Liver (tissue), 8 donors: ENCODE measurements at regions not wholly inside any gene's neighbourhood (a gene's known extent, or its start where the extent isn't known, plus 50 kb on each side); places are given as distances from the start of the nearest gene placed in this dataset.

Experiments
- DNase-seq: peaks from one replicate; pipeline ENCODE4 v3.0.0-alpha.2; 2017; ENCODE audit warnings: low spot score
- H3K27ac ChIP-seq, 2 donors: one replicate each; pipeline ENCODE4 v1.7.0; 2013; ENCODE audit warnings: inconsistent platforms in 2 of 2, low read length in 2 of 2, control low read depth in 1 of 2, low read depth in 1 of 2, mild to moderate bottlenecking in 1 of 2
- H3K27me3 ChIP-seq, 4 donors: one replicate each; pipeline versions ENCODE4 v1.6.1 to v1.7.0; 2013; ENCODE audit warnings: low read length in 3 of 4, inconsistent platforms in 1 of 4, mild to moderate bottlenecking in 1 of 4, moderate library complexity in 1 of 4; ENCODE audit not compliant: control insufficient read depth in 4 of 4, insufficient read depth in 4 of 4
- H3K36me3 ChIP-seq, 4 donors: one replicate each; pipeline versions ENCODE4 v1.6.1 to v1.7.0; 2013; ENCODE audit warnings: low read length in 3 of 4, mild to moderate bottlenecking in 3 of 4, low read depth in 1 of 4, moderate library complexity in 1 of 4; ENCODE audit not compliant: control insufficient read depth in 4 of 4, insufficient read depth in 3 of 4
- H3K4me1 ChIP-seq, 4 donors: one replicate each; pipeline versions ENCODE4 v1.6.1 to v1.7.0; 2013; ENCODE audit warnings: low read length in 3 of 4, mild to moderate bottlenecking in 3 of 4, moderate library complexity in 1 of 4; ENCODE audit not compliant: control insufficient read depth in 4 of 4, insufficient read depth in 4 of 4
- H3K4me3 ChIP-seq, 3 donors: one replicate each; pipeline versions ENCODE4 v1.6.1 to v1.7.0; 2013; ENCODE audit warnings: low read length in 3 of 3, control low read depth in 1 of 3, low read depth in 1 of 3, mild to moderate bottlenecking in 1 of 3
- H3K9ac ChIP-seq, 2 donors: one replicate each; pipeline ENCODE4 v1.7.0; 2013; ENCODE audit warnings: low read length in 2 of 2, mild to moderate bottlenecking in 2 of 2, moderate library complexity in 2 of 2, control low read depth in 1 of 2, low read depth in 1 of 2
- H3K9me3 ChIP-seq, 4 donors: one replicate each; pipeline versions ENCODE4 v1.6.1 to v1.7.0; 2013; ENCODE audit warnings: low read length in 3 of 4; ENCODE audit not compliant: control insufficient read depth in 4 of 4
- ATF3 ChIP-seq: IDR thresholded peaks from 2 replicates; pipeline ENCODE4 v1.6.1; 2016; ENCODE audit warnings: antibody characterized with exemption
- CTCF ChIP-seq: fragments of 150-350 bp; IDR thresholded peaks from 2 replicates; pipeline ENCODE4 v1.5.1; 2017; ENCODE audit warnings: improper control_type of control experiment, low read depth, low read length; ENCODE audit not compliant: missing input control
- EGR1 ChIP-seq, 2 donors: IDR thresholded peaks; 2 replicates each; pipeline ENCODE4 v1.6.1; 2016 to 2018; ENCODE audit warnings: antibody characterized with exemption in 2 of 2, low read depth in 2 of 2
- FOXA1 ChIP-seq: IDR thresholded peaks from 2 replicates; pipeline ENCODE4 v1.6.1; 2016; ENCODE audit warnings: antibody characterized with exemption
- FOXA2 ChIP-seq: IDR thresholded peaks from 2 replicates; pipeline ENCODE4 v1.6.1; 2016; ENCODE audit warnings: antibody characterized with exemption
- GABPA ChIP-seq, 2 donors: IDR thresholded peaks in 1 of 2; conservative IDR thresholded peaks in 1 of 2; 2 replicates each; pipeline ENCODE4 v1.6.1; 2016; ENCODE audit warnings: antibody characterized with exemption in 2 of 2, mild to moderate bottlenecking in 1 of 2, moderate library complexity in 1 of 2
- HNF4A ChIP-seq, 2 donors: conservative IDR thresholded peaks; 2 replicates each; pipeline ENCODE4 v1.6.1; 2016; ENCODE audit warnings: antibody characterized with exemption in 2 of 2, mild to moderate bottlenecking in 2 of 2
- HNF4G ChIP-seq: IDR thresholded peaks from 2 replicates; pipeline ENCODE4 v1.6.1; 2016; ENCODE audit warnings: antibody characterized with exemption
- JUND ChIP-seq, 2 donors: IDR thresholded peaks; 2 replicates each; pipeline ENCODE4 v1.6.1; 2016; ENCODE audit warnings: antibody characterized with exemption in 2 of 2
- MAX ChIP-seq: IDR thresholded peaks from 2 replicates; pipeline ENCODE4 v1.6.1; 2016; ENCODE audit warnings: antibody characterized with exemption
- NR2F2 ChIP-seq: IDR thresholded peaks from 2 replicates; pipeline ENCODE4 v1.6.1; 2016; ENCODE audit warnings: antibody characterized with exemption
- RAD21 ChIP-seq, 2 donors: IDR thresholded peaks; 2 replicates each; pipeline ENCODE4 v1.6.1; 2016; ENCODE audit warnings: antibody characterized with exemption in 2 of 2, mild to moderate bottlenecking in 2 of 2
- REST ChIP-seq: IDR thresholded peaks from 2 replicates; pipeline ENCODE4 v1.6.1; 2016; ENCODE audit warnings: antibody characterized with exemption, mild to moderate bottlenecking
- RXRA ChIP-seq, 2 donors: IDR thresholded peaks; 2 replicates each; pipeline ENCODE4 v1.6.1; 2017 to 2018; ENCODE audit warnings: antibody characterized with exemption in 2 of 2, mild to moderate bottlenecking in 1 of 2
- SP1 ChIP-seq: IDR thresholded peaks from 2 replicates; pipeline ENCODE4 v1.6.1; 2018; ENCODE audit warnings: antibody characterized with exemption, mild to moderate bottlenecking
- TAF1 ChIP-seq: conservative IDR thresholded peaks from 2 replicates; pipeline ENCODE4 v1.6.1; 2016; ENCODE audit warnings: antibody characterized with exemption, mild to moderate bottlenecking
- YY1 ChIP-seq: IDR thresholded peaks from 2 replicates; pipeline ENCODE4 v1.6.1; 2016; ENCODE audit warnings: antibody characterized with exemption, mild to moderate bottlenecking
- ZBTB33 ChIP-seq: IDR thresholded peaks from 2 replicates; pipeline ENCODE4 v1.6.1; 2016; ENCODE audit warnings: antibody characterized with exemption
- WGBS: extraction: QIAGEN DNeasy Blood & Tissue Kit; methylation state at CpG from one replicate; pipeline ENCODE4 v1.1.7; 2013; 5-methylcytosine and 5-hydroxymethylcytosine counted together
- donor health status: healthy.
- donor health status: healthy.
- donor health status: healthy.
- donor health status: healthy.
- donor health status: healthy.

- Histone ChIP-seq H3K27ac (no peak overlapping the region), H3K27me3 (no peaks in the 10 kb centered on the region), H3K4me1 (peaks cover 4 to 8% (median 6%) of the 10 kb centered on the region in 4 donors), H3K9ac (no peak overlapping the region), H3K9me3 (peaks cover 0 to 4% (median 0%) of the 10 kb centered on the region in 4 donors), H3K36me3 (peaks cover 0 to 2% (median 0%) of the 10 kb centered on the region in 4 donors), H3K4me3 (no peak overlapping the region)
- TF ChIP-seq FOXA1 (no peak), YY1 (no peak), RXRA (IDR thresholded peaks at IDR 0.05) (no peak), ATF3 (no peak), REST (no peak), JUND (IDR thresholded peaks at IDR 0.05) (no peak), MAX (no peak), HNF4A (conservative IDR thresholded peaks at IDR 0.05) (no peak), GABPA (IDR thresholded peaks at IDR 0.05 in 1 of 2, conservative IDR thresholded peaks at IDR 0.05 in 1 of 2) (no peak), SP1 (no peak), CTCF (no peak), FOXA2 (no peak), HNF4G (no peak), EGR1 (IDR thresholded peaks at IDR 0.05; ENCODE audit: low read depth in 2 of 2) (no peak), NR2F2 (no peak), RAD21 (IDR thresholded peaks at IDR 0.05) (no peak), ZBTB33 (no peak), TAF1 (no peak)
- no peak for DNase-seq
- 83% methylated on average over 3 of the region's 3 CpGs for WGBS
Observed at GRCh38 chr6:1544000-1544399, 65.7 kb upstream of the FOXC1 start.
